GM21786 (cell line): ENCODE measurements at regions not wholly inside any gene's neighbourhood (a gene's known extent, or its start where the extent isn't known, plus 50 kb on each side); places are given as distances from the start of the nearest gene placed in this dataset.

ENCODE experiments used
- ATAC-seq: cut with Tn5 transposase; IDR thresholded peaks from one replicate; pipeline ENCODE4 v1.9.1; 2021; ENCODE audit not compliant: unreplicated experiment

DNA sequence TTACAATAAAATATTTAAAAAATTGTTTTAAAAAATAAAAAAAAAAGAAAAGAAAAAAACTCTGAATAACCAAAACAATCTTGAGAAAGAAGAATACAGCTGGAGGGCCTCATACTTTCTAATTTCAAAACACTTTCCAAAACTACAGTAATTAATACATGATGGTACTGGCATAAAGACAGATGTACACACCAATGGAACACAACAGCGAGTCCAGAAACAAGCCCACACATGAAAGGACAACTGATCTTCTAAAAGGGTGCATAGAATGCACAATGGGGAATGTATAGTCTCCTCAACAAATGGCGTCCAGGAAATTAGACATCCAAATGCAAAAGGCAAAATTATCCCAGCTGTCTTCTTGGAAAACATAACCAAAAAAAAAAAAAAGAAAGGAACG, 99.6 kb downstream of the LURAP1L start:
- ATAC-seq: no peak

DNA sequence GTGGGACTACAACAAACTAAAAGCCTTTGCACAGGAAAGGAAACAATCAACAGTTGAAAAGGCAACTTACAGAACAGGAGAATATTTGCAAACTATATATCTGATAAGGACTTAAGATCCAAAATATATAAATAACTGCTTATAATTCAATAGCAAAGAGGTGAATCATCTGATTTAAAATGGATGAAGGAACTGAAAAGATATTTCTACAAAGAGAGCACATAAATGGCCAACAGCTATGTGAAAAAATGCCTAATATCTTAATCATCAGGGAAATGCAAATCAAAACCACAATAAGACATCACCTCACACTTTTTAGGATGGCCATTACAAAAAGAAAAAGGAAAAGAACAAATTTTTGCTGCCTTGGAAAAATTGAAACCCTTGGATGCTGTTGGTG, 100.4 kb downstream of the LURAP1L start:
- no peak for ATAC-seq

DNA sequence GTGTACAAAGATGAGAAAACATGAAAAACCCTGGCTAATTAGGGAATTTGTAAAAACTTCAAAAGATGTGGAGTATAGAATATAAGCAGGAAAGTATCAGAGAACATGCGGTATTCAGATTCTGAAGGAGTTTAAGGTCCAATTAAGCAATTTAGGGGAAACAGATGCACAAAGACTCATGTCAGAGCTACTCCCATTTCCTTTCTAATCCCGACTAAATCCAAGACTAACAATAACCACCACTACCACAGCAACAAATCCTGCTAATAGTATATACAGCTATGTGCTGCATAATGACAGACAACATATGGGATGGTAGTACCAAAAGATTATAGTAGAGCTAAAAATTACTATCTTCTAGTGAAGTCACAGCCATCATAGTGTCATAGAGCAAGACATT, 102.1 kb downstream of the LURAP1L start:
- no peak for ATAC-seq

DNA sequence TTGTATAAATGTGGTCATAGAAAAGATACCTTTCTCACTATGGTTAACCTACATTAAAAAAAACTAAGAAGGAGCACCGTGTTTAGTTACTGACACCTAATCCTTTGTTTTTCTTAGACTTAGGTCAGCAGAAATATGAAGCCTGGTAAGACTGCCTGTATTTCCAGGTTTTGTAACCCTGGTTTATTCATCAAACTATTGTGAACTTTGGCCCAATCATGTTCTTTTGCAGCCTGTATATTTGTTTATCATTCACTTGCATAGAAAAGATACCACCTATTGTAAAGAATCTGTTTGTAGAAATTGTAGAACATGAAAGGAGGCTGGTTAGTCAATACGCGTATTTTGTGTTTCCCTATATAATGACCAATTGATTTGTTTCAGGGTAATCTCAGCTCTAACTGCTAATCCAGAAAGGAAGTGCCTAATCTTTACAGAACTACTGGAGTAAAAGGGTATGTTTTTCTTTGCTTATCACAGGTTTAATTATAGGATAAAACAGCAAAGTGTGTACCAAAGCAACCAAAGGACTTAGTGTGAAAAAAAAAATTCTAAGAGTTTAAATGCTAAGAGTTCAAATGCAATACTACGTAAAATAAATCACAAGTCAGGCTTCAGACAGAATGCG, 103.6 kb downstream of the LURAP1L start:
- no peak for ATAC-seq

DNA sequence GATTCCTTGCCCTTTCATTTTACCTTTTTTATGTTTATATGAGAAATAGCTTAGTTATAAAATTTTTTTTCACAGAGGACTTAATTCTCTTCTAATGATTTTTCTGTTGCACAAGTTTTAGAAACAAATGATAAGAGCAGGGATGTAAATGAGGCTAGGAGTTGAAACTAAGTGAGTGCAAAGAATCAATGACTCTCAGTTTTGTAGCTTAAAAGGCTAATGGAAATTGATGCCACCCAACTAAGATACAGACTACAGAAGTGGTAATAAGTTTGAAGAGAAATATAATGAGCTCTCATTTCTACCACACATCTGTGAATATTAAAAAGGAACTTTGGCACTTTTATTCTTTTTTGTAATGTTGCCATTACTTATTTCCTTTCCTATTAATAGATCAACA, 105.1 kb downstream of the LURAP1L start:
- no peak for ATAC-seq

DNA sequence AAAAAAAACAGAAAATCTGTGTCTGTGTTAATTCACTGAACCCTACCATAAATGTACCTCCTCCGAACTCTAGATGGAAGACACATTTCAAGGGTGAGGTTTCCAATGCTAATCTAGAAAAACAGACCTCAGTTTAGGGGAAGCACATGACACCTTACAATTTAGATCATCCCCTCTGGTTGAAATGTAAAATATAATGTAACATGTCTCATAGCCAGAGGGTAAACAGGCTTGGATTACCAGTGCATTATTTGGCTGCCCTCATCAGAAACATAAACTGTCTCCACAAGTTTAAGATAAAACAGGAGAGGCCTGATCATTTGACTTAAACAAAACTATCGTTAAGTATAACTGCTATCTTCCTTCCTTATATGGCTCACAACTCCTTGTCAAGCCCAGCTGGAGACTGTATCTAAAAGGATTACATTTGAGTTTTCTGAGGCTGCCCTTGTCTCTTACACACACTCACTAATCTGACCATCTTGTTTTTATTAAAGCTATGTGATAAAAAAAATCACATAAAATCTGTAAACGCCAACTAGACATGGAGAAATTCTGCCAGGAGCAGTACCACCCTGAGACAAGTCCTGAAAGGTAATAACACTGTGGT, 105.7 kb downstream of the LURAP1L start:
- no peak for ATAC-seq

DNA sequence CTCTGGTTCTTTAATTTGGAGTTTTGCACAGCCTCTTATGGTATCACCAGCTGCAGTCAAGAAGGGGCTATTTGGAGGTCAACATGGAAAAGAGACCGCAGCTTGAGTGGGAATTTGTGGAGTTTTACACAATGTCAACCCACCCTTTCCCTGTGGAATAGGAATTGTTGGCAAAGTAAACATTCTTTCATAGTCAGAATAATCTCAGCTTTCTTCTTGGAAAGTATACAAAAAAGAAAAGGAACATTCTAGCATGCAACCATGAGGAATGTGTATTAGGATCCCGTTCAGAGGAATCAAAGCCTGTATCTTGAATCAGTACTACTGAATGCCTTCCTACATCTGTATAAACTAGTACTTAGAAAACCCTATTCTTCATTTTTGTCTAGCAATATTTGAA, 107.6 kb downstream of the LURAP1L start:
- no peak for ATAC-seq

DNA sequence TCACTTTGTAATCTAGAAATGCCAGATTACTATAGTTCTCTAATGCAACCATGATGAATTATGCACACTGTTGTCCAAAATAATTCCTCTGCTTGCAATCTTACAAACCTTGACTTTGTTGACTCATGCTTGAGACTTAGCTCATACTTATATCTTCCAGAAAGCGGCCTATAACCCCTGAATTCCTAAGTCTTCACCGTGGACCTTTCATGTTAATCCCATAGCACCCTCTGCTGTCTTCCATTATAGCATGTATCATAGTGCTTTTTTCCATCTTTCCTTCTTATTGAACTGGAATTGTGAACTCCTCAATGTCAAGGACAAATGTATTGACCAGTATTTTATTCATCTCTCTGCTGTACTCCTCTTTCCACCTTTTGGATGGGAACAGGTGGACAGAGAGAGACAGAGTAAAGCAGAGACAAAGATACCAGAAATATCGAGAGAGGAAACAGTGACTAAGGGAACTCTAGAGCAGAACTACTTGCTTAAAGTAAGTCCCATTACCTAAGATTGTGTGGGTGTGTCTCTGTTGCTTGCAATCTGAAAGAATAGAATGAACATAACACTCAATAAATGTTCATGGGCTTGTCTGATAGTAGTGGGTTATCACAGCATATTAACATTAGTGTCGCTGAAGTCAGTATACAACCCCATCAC, 110.0 kb downstream of the LURAP1L start:
- no peak for ATAC-seq

DNA sequence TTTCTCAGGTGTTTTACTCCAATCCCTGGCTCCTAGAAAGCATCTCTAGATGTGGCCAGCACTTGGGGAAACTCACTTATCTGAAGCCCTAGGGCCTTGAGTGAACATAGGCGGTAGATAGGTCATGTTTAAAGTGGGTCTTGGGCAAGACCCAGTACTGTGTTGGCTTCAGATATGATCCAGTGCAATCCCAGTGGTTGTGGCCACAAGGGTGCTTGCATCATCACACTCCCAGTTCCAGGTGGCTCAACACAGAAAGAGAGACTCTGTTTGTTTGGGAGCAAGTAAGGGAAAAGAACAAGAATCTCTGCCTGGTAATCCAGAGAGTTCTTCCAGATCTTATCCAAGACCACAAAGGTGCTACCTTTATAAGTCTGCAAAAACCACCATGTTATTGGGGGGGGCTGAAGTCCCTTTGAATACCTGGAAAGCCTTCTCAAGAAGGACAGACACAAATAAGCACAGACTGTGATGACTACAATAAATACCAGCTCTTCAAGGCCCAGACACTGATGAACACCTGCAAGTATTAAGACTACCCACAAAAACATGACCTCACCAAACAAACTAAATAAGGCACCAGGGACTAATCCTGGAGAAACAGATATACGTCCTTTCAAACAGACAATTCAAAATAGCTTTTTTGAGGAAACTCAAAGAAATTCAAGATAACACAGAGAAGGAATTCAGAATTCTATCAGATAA, 114.7 kb downstream of the LURAP1L start:
- ATAC-seq: no peak

DNA sequence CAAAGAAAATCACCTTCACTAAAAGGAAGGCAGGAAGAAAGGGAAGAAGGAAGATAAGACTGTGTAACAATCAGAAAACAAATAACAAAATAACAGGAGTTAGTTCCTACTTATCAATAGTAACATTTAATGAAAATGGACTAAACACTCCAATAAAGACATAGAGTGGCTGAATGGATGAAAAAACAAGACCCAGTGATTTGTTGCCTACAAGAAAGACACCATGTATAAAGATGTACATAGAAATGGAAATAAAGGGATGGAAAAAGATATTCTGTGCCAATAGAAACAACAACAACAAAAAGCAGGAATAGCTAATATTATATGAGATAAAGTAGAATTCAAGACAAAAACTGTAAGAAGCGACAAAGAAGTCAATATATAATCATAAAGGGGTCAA, 116.8 kb downstream of the LURAP1L start:
- no peak for ATAC-seq

DNA sequence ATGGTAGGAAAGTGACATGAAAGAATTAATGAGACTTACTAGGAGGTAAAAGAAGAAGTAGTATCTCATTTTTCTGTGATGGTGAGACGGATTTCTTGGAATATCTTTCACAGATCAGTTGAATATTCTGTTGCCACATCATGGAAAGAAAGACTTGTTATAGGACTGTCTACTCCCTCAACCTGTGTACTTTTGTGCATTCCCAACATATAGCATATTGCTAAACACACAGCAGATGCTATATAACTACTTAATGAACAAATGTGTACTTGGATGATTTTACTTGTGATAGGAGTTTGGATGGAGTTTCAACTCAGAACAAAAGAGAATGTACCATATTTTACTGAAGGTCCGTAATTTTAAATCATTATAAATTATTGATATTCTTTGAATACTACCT, 128.5 kb downstream of the LURAP1L start:
- no peak for ATAC-seq

DNA sequence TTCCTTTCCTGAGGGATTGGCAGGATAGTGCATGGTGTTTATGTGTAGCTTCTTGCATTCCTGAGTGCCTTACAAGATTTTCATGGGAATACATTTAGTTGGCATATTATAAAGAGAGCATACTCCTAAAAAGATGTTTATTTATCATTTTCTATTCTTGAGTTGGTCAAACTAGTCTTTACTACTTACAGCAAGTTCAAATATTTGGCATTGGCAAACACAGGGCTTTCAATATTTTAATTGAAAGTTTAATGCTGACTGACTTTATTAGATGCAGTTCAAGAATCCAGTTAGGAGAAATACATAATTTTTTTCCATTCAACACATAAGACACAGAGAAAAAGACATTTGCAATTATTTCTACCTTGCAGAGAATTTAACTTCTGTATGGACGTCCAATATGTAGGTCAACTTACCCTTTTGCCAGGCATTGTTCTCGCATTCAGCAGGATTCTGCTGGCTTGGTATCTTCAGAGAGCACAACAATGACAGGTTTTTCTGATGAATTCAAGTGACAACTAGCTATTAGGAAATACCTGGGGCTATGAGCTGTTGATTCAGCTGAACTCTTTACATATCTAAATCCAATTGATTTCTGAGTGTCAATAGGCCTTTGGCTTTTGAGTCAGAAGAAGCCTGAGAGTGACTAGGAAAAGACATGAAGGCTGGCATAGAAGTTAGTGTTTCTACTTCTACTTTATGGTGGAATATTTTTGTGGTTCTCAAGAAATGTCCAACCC, 129.6 kb downstream of the LURAP1L start:
- no peak for ATAC-seq

DNA sequence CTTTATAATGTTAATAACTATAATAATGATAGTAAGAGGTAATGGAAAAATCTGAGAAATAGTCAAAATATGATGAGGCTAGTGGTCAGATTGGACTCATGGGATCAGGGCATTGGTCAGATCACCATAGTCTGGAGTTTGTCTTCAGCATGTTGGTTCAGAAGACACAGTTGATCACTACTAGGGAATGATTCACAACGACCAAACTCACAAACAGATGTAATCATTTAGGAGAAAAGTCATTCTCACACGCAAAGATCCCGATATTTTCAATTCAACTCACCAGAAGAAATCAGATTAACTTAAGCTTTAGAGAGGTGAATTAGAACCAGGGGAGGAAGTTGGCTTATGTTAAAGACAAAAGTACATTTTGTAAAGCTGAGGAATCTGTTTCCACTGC, 131.8 kb downstream of the LURAP1L start:
- ATAC-seq: no peak

DNA sequence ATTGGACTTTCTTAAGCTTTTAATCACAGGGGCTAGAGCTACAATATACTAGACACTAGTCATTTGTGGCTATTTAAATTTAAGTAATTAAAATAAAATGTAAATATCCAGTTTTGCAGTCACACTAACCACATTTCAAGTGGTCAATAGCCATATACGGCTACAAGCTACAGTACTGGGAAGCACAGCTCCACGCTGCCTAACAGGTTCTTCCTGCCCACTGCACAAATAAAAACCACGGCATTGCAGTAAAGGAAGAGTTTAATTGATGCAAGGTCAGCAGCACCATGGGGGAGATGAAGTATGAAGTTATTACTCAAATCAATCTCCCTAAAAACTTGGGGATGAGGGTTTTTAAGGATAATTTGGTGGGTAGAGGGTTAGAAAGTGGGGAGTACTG, 134.1 kb downstream of the LURAP1L start:
- ATAC-seq: no peak

DNA sequence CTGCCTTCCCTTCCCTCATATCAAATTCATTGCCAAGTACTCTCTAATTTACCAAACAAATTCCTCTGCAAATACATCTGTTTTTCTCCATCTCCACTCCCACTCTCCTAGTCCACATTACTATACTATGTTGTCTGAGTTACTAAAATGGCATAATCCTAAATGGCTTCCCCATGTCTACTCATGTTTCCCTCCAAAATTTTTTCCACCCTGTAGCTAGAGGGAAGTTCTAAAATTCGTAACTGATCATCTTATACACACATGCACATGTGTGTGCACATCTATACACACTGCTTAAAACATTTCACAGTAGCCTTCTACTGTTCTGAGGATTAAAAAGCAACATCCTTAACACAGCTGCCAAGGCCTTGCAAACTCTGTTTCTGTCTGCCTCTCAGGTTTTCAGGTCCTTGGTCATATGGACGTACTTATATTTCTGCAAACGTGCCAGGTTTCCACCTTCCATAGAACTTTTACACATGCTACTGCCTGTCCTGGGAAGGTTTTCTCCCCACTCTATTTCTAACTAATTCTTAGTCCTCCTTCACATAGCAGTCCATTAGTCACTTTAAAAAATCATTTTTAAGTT, 140.6 kb downstream of the LURAP1L start:
- no peak for ATAC-seq

DNA sequence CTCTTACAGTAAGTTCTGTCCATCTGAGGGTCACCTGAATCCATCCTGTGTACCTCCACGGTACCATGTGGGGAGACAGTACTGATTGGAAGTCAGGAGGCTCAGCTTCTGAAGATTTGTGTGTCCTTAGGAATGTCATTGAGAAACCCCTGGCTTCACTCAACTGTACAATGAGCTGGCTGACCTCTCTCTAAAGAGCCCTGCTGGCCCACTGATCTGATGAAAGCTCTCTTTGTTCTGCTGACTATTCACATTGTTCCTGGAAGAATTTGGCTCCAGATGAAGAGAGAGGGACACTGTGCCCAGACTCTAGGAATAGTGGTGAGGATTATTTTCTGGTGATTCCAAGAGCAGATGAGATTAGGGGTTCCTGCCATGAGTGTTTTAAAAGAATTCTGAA, 141.2 kb downstream of the LURAP1L start:
- ATAC-seq: no peak

DNA sequence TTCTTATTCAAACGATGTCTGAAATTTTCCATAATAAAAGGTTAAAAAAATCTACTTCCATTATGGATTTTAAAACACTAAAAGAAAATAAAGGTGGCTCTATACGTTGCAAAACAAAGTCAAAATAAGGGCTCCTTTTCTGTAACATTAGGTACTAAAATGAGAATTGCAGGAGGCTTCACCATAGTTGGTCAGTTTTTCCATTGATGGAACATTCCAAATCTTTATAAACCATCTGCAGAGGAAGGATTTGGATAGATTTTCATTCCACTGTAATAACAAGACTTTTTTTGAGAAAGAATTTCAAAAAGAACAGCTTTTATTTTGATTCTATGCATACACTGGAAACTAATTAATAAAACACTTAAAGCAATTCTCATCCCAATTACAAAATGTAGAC, 145.6 kb downstream of the LURAP1L start:
- ATAC-seq: no peak

DNA sequence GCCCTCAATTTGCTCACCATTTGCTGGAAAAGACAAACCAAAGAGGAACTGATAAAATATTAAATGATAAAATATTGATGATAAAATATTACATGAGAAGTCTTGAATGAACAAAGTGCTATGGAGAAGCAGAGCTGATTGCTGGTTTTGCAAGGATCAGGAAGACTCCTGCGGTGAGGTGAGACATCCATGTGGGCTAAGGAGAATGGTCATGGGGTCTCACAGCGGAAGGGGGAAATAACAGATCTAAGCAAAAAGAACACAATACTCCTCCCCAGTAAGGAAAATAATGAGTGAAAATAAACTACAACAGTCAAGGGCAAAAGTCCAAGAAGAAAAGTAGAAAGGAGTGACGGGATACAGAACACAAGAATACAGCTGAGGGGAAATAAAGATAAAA, 146.8 kb downstream of the LURAP1L start:
- no peak for ATAC-seq

DNA sequence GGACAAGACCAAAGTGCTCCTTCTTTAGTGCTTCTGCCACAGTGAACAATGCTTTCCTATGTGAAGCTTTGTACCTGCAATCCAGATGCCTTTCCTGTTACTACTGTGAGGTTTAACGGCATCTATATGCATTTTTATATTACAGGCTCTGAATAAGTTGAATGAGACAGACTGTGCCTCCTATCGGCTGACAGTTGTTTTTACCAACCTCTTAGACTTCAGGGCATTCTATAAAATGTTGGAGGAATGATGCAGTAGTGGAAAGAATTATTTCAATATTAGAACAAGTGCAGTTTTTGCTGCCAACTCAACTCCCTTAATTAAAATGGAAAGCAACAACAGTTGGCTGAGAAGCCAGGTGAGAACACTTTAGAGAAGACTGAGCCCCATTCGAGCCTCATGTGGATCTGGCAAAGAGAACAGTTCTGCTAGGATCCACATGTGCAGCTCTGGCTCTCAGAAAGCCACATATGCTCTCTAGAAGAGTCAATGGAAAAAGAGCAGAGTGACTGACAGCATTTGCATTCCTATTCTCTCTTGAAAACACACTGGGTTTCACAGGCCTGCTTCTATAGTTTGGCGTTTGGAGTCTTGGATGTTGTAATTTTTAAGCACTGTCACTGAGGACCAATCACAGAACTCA, 147.5 kb downstream of the LURAP1L start:
- ATAC-seq: no peak

DNA sequence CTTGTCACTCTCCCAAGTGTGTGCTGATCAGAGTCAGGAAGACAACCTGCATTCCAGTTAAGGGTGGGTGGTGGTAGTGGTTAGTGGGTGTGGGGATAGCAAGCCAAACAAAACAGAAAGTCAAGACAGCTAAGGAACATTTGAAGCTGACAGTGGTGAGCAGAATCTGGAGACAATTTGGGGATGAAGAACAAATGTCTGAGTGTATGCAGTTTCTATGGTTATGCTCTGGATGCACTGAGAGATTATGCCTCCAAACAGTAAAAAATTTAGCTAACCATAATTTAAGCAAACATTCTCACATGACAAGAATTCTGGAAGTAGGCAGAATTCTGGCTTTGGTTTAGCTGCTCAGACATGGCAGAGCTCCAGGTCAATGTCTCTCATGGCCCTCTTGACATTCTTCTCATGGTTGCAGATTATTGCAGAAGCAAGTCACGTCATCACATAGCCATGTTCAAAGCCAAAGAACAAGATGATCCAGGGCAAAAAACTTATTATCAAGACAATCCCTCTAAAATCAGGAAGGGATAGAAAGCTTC, 148.7 kb downstream of the LURAP1L start:
- no peak for ATAC-seq
